ENCODE measurements at regions not wholly inside any gene's neighbourhood (a gene's known extent, or its start where the extent isn't known, plus 50 kb on each side); places are given as distances from the start of the nearest gene placed in this dataset.
A peak's percentile ranks its signal among the peaks of the same experiment; 100 is the strongest.

DNA sequence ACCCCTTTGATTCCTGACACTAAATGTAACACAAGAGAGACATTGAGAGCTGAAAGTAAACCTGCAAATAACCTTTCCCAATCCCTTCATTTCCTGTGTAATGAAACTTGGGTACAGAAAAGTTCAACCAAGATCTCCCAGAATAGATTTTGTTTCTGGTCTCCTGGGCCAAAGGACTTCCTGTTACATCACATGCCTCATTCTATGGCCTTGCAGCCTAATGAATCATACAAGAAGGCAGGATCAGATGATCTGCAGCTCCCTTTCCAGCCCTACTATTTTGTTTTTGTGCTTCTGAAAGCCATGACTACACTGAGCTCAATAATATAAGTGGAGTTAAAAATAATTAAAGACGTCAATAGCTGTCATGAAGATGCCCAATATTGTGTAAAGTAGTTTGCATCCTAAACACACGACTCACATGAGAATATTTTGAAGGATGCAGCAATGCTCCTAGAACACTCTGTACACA lies 73.4 kb upstream of the NOX3 start:
- Histone ChIP-seq H3K4me1 (no peaks in the 10 kb centered on the region), H3K4me3 (no peak overlapping the region), H3K27me3 (no peaks in the 10 kb centered on the region), H3K9me3 (peaks cover 0 to under 1% (median 0%) of the 10 kb centered on the region in 4 donors), H3K27ac (peak overlapping the region in 1 of 3 donors; percentile 1), H3K36me3 (no peaks in the 10 kb centered on the region)
- intact Hi-C loops (cut with DNase I), result loop anchor here in 1 of 2 donors (10.0 kb wide), 1 partner anchor 194 kb away; no protein-coding TSS in a partner anchor
- WGBS (ENCODE audit: insufficient coverage, low coverage, low lambda C conversion rate, missing lambda C conversion rate), result 47% methylated on average over 2 of the region's 2 CpGs
- ATAC-seq (peak; percentile 46 to 93 (median 60)), DNase-seq (no peak)
- TF ChIP-seq, protein P1, sequence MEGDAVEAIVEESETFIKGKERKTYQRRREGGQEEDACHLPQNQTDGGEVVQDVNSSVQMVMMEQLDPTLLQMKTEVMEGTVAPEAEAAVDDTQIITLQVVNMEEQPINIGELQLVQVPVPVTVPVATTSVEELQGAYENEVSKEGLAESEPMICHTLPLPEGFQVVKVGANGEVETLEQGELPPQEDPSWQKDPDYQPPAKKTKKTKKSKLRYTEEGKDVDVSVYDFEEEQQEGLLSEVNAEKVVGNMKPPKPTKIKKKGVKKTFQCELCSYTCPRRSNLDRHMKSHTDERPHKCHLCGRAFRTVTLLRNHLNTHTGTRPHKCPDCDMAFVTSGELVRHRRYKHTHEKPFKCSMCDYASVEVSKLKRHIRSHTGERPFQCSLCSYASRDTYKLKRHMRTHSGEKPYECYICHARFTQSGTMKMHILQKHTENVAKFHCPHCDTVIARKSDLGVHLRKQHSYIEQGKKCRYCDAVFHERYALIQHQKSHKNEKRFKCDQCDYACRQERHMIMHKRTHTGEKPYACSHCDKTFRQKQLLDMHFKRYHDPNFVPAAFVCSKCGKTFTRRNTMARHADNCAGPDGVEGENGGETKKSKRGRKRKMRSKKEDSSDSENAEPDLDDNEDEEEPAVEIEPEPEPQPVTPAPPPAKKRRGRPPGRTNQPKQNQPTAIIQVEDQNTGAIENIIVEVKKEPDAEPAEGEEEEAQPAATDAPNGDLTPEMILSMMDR (IDR thresholded peaks at IDR 0.05), result no peak
- TF ChIP-seq POLR2A (IDR thresholded peaks at IDR 0.05), result no peak

DNA sequence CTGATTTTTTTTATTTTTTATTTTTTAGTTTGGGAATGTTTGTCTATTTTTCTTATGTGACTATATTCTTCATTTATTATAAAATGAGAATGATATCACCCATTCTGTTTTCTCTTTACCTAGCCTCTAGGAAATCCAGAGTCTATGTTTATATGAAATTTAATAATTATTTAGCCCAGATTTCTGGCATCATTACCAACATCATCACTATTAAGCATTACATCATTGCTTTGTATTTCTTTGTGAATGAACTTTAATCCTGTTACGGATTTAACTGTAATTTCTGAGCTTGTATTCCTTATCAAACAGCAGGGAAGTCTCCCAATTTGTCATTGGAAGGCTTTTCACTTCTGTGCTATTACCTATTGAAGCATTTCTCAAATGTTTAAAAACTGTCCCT lies 72.7 kb upstream of the NOX3 start:
- 50% methylated on average over 1 of the region's 1 CpG for WGBS (ENCODE audit: insufficient coverage, low coverage, low lambda C conversion rate, missing lambda C conversion rate)
- no peaks in the 10 kb centered on the region for H3K27me3 ChIP-seq
- H3K9me3 ChIP-seq, result no peaks in the 10 kb centered on the region
- H3K27ac ChIP-seq, result no peak overlapping the region
- ATAC-seq (no peak), DNase-seq (no peak)
- H3K4me3 ChIP-seq, result no peak overlapping the region
- intact Hi-C loops (cut with DNase I), result loop anchor here in 1 of 2 donors (10.0 kb wide), 1 partner anchor 194 kb away; no protein-coding TSS in a partner anchor
- no peaks in the 10 kb centered on the region for H3K36me3 ChIP-seq
- H3K4me1 ChIP-seq, result no peaks in the 10 kb centered on the region
- TF ChIP-seq, protein P1 (IDR thresholded peaks at IDR 0.05), result no peak
- no peak for TF ChIP-seq POLR2A (IDR thresholded peaks at IDR 0.05)

DNA sequence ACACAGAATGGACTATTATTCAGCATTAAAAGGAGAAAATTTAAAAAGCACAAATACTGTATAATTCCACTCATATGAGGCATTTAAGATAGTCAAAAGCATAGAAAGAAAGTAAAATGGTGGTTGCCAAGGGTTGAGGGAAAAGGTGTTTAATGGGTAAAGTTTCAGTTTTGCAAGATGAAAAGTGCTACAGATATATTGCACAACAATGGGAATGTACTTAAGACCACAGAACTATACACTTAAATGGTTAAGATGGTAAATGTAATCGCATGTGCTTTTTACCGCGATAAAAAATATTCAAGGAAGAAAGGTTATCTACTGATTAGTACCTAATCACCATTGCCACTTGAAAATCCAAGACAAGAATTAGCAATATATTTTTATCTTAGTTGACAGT lies 71.8 kb upstream of the NOX3 start:
- ATAC-seq (no peak), DNase-seq (no peak)
- Histone ChIP-seq H3K27me3 (no peaks in the 10 kb centered on the region), H3K4me1 (no peaks in the 10 kb centered on the region), H3K4me3 (no peak overlapping the region), H3K9me3 (no peaks in the 10 kb centered on the region), H3K27ac (no peak overlapping the region), H3K36me3 (no peaks in the 10 kb centered on the region)
- 83% methylated on average over 3 of the region's 3 CpGs for WGBS (ENCODE audit: insufficient coverage, low coverage, low lambda C conversion rate, missing lambda C conversion rate)
- no peak for TF ChIP-seq POLR2A (IDR thresholded peaks at IDR 0.05)
- TF ChIP-seq, protein P1 (IDR thresholded peaks at IDR 0.05), result no peak
- intact Hi-C loops (cut with DNase I), result loop anchor here in 1 of 2 donors (10.0 kb wide), 1 partner anchor 193 kb away; no protein-coding TSS in a partner anchor

DNA sequence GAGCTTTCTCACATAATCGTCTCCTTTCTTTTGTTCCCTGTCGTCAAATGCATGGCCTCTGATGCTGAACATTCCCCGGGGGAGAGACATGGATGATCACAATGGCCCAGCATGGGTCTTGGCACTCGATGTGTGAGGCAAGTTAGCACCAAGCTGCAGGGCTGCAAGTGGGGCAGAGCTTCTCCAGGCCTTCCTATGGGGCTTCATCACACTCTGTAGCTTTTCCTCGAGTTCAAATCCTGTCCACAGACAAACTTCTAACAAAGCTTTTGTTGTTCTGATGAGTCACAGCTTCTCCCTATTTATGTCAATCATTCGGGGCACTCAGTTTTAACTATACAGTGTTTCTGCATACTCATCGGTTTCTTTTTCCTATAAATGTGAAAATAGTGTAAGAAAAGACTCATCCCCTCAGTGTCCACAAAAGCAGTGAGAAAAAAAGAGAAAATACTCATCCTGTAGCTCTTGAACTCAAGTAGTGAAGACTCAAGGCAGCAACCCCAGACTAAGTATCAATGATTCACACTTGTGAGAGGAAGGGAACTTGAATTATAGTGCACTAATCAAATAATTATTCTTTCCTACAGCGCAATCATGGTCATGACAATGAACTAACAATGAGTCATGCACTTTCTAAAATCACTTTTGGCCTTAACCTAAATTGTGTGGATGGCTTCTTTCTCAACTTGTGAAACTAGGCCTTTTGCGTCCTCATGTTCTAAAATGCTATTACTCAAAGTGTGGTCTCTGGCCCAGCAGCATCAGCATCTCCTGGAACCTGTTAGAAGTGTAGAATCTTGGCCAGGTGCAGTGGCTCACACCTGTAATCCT lies 68.4 kb upstream of the NOX3 start:
- Histone ChIP-seq H3K27me3 (no peaks in the 10 kb centered on the region), H3K27ac (no peak overlapping the region), H3K4me3 (no peak overlapping the region), H3K36me3 (no peaks in the 10 kb centered on the region), H3K9me3 (no peaks in the 10 kb centered on the region), H3K4me1 (no peaks in the 10 kb centered on the region)
- intact Hi-C loops (cut with DNase I), result loop anchor here in 1 of 2 donors (10.0 kb wide), 1 partner anchor 189 kb away; no protein-coding TSS in a partner anchor
- DNase-seq (no peak), ATAC-seq (no peak)
- WGBS (ENCODE audit: insufficient coverage, low coverage, low lambda C conversion rate, missing lambda C conversion rate), result 46% methylated on average over 9 of the region's 9 CpGs
- TF ChIP-seq, protein P1 (IDR thresholded peaks at IDR 0.05), result no peak
- no peak for TF ChIP-seq POLR2A (IDR thresholded peaks at IDR 0.05)
